ENCODE measurements at regions not wholly inside any gene's neighbourhood (a gene's known extent, or its start where the extent isn't known, plus 50 kb on each side); places are given as distances from the start of the nearest gene placed in this dataset.

DNA sequence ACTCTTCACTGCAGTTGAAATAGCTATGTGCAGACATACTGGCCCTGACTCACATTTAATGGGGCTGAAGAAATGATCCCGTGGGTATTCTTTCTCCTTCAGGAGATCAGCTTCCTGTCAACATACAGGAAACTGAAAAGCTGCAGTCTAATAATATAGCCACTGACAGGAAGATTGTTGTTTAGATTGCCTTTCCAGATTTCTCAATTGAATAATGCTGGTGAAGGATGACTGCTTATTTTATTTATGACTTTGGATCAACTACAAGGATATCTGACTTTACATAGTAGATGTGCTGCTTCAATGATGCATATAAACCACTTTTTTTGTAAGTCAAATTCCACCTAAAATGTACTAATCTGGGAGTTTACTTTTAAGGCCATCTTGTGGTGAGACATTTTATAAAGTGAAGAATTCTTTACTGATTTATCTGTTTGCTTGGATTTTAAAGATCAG is 93.4 kb upstream of the MAP4K3 start:
- in situ Hi-C loops (cut with MboI) = no loop called here
- BruUV-seq (replicated peaks) = no TSS peak

More for the DNA sequence above, 93.4 kb upstream of the MAP4K3 start:
- no peak for ATAC-seq
- Histone ChIP-seq H3K9ac (ENCODE audit: control insufficient read depth, insufficient read depth, low read length) (no peak overlapping the region), H3K27me3 (replicated peaks in 1 of 2; ENCODE audit: control insufficient read depth in 2 of 2, insufficient read depth in 2 of 2, low read length in 1 of 2) (peaks cover 0 to 2% of the 10 kb centered on the region in 2 experiments; a peak in 3 of 4 replicates), H4K20me1 (ENCODE audit: control insufficient read depth, insufficient read depth) (no peaks in the 10 kb centered on the region), H3K4me2 (ENCODE audit: control insufficient read depth, insufficient read depth) (no peak overlapping the region; the same call in 1 of the 2 replicates), H3K79me2 (ENCODE audit: control insufficient read depth, insufficient read depth, low read length) (no peaks in the 10 kb centered on the region), H3K36me3 (ENCODE audit: control insufficient read depth in 2 of 2, insufficient read depth in 2 of 2, low read length in 1 of 2) (no peaks in the 10 kb centered on the region), H3K27ac (ENCODE audit: control insufficient read depth, insufficient read depth) (no peak overlapping the region), H2AFZ (ENCODE audit: control insufficient read depth, low read depth, low read length) (no peak overlapping the region), H3K9me3 (replicated peaks; ENCODE audit: control insufficient read depth, insufficient read depth, low read length) (no peaks in the 10 kb centered on the region), H3K4me3 (no peak overlapping the region), H3K4me1 (ENCODE audit: control insufficient read depth, insufficient read depth, low read length) (peaks cover 10% of the 10 kb centered on the region)
- TF ChIP-seq MYC (IDR thresholded peaks at IDR 0.05; ENCODE audit: insufficient read depth, insufficient read length, insufficient replicate concordance, low read length, severe bottlenecking) (no peak), FOXK2 (IDR thresholded peaks at IDR 0.05) (no peak), NR2C1 (IDR thresholded peaks at IDR 0.05) (no peak), SP1 (IDR thresholded peaks at IDR 0.05; ENCODE audit: low read depth, low read length) (no peak), CREM (IDR thresholded peaks at IDR 0.05; ENCODE audit: low read depth) (no peak), BACH1 (IDR thresholded peaks at IDR 0.05; ENCODE audit: borderline replicate concordance) (no peak), STAT3 (IDR thresholded peaks at IDR 0.05; ENCODE audit: low read depth, low read length) (no peak), RAD21 (IDR thresholded peaks at IDR 0.05; ENCODE audit: insufficient read depth, low read depth, low read length) (no peak), BHLHE40 (IDR thresholded peaks at IDR 0.05; ENCODE audit: borderline replicate concordance in 1 of 2, low read depth in 2 of 2, low read length in 1 of 2) (no peak), SUZ12 (IDR thresholded peaks at IDR 0.05; ENCODE audit: unreplicated experiment) (no peak), RBBP5 (conservative IDR thresholded peaks at IDR 0.05) (no peak), SPI1 (IDR thresholded peaks at IDR 0.05; ENCODE audit: borderline replicate concordance, insufficient read depth, low read depth, low read length) (no peak)
- TF ChIP-seq, protein P1, sequence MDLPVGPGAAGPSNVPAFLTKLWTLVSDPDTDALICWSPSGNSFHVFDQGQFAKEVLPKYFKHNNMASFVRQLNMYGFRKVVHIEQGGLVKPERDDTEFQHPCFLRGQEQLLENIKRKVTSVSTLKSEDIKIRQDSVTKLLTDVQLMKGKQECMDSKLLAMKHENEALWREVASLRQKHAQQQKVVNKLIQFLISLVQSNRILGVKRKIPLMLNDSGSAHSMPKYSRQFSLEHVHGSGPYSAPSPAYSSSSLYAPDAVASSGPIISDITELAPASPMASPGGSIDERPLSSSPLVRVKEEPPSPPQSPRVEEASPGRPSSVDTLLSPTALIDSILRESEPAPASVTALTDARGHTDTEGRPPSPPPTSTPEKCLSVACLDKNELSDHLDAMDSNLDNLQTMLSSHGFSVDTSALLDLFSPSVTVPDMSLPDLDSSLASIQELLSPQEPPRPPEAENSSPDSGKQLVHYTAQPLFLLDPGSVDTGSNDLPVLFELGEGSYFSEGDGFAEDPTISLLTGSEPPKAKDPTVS (IDR thresholded peaks at IDR 0.05; ENCODE audit: low read depth, low read length) = no peak
- TF ChIP-seq, protein P2, sequence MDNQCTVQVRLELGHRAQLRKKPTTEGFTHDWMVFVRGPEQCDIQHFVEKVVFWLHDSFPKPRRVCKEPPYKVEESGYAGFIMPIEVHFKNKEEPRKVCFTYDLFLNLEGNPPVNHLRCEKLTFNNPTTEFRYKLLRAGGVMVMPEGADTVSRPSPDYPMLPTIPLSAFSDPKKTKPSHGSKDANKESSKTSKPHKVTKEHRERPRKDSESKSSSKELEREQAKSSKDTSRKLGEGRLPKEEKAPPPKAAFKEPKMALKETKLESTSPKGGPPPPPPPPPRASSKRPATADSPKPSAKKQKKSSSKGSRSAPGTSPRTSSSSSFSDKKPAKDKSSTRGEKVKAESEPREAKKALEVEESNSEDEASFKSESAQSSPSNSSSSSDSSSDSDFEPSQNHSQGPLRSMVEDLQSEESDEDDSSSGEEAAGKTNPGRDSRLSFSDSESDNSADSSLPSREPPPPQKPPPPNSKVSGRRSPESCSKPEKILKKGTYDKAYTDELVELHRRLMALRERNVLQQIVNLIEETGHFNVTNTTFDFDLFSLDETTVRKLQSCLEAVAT (IDR thresholded peaks at IDR 0.05) = no peak
- WGBS (ENCODE audit: insufficient coverage, insufficient replicate concordance, low lambda C conversion rate, missing lambda C conversion rate) = 0% methylated on average over 1 of the region's 1 CpG
- DNase-seq (ENCODE audit: low read depth, low spot score) = no peak
- SMC1A ChIA-PET (ENCODE audit: uncharacterized antibody, unreplicated experiment) = interaction anchor here (1.0 kb wide), 1 partner anchor 151 kb away, joined by 3 read pairs; no protein-coding TSS in a partner anchor
- CTCF ChIA-PET = no interaction called here
- RAD21 ChIA-PET (ENCODE audit: unreplicated experiment) = no interaction called here
- peak; percentile 13 for FAIRE-seq
- intact Hi-C loops (cut with micrococcal nuclease; ENCODE audit: unreplicated experiment) = no loop called here
- POLR2A ChIA-PET = no interaction called here
